IMR-90 (cell line): ENCODE measurements at regions not wholly inside any gene's neighbourhood (a gene's known extent, or its start where the extent isn't known, plus 50 kb on each side); places are given as distances from the start of the nearest gene placed in this dataset.
A peak's percentile ranks its signal among the peaks of the same experiment; 100 is the strongest.

Source experiments
- ATAC-seq: fragments of 200-7000 bp; cut with Tn5 transposase; 2 replicates; pipeline ENCODE4 v1.9.1; 2020; ENCODE audit warnings: low read depth, mild to moderate bottlenecking, moderate library complexity
- BruUV-seq: library from RNA; stranded (reverse); fragments of 400-500 nt; replicated peaks from 2 replicates; lab custom pipeline; 2021; lab: Mats Ljungman, UMichigan
- CTCF ChIA-PET: fragments of 300-600 bp; formaldehyde crosslinking; extraction: SDS; loops from one replicate; lab custom pipeline; 2021; ENCODE audit warnings: antibody characterized with exemption; lab: Yijun Ruan, JAX
- POLR2A ChIA-PET: fragments of 300-600 bp; sonication (Branson Sonifier 250); formaldehyde crosslinking; loops from one replicate; lab custom pipeline; 2022; ENCODE audit warnings: antibody characterized with exemption; ENCODE audit not compliant: unreplicated experiment; lab: Charles Lee
- DNase-seq: peaks from one replicate; pipeline ENCODE4 v3.0.0; 2013
- H2AFZ ChIP-seq: replicated peaks from 2 replicates; pipeline ENCODE3; 2013; ENCODE audit warnings: low read length, mild to moderate bottlenecking; ENCODE audit not compliant: poor library complexity
- H2AK5ac ChIP-seq: 2 replicates; pipeline ENCODE4 v1.6.1; 2013; ENCODE audit warnings: low read depth, low read length, inconsistent platforms
- H2AK9ac ChIP-seq: replicated peaks from 2 replicates; pipeline ENCODE3; 2013; ENCODE audit warnings: mild to moderate bottlenecking, low read depth, low read length, moderate library complexity; ENCODE audit not compliant: poor library complexity
- H2BK120ac ChIP-seq: 2 replicates; pipeline ENCODE4 v1.6.1; 2013; ENCODE audit warnings: low read depth, low read length, inconsistent platforms
- H2BK15ac ChIP-seq: 3 replicates; pipeline ENCODE4 v1.6.1; 2013; ENCODE audit warnings: low read depth, low read length, inconsistent platforms
- H2BK20ac ChIP-seq: 2 replicates; pipeline ENCODE4 v1.6.1; 2013; ENCODE audit warnings: low read depth, mild to moderate bottlenecking, inconsistent platforms, low read length, moderate library complexity
- H2BK5ac ChIP-seq: 2 replicates; pipeline ENCODE4 v1.6.1; 2013; ENCODE audit warnings: mild to moderate bottlenecking, low read depth, low read length, inconsistent platforms; ENCODE audit not compliant: poor library complexity, severe bottlenecking
- H3K14ac ChIP-seq: replicated peaks from 2 replicates; pipeline ENCODE4 v1.6.1; 2013; ENCODE audit warnings: low read depth, low read length, inconsistent platforms
- H3K18ac ChIP-seq: 2 replicates; pipeline ENCODE4 v1.6.1; 2013; ENCODE audit warnings: low read depth, low read length, control low read depth
- H3K23ac ChIP-seq: 2 replicates; pipeline ENCODE4 v1.6.1; 2013; ENCODE audit warnings: low read depth, low read length, inconsistent platforms
- H3K27ac ChIP-seq: 2 replicates; pipeline ENCODE4 v1.5.1; 2013; ENCODE audit warnings: mild to moderate bottlenecking, control low read depth, low read length; ENCODE audit not compliant: insufficient read depth
- H3K27me3 ChIP-seq: 2 replicates; pipeline ENCODE4 v1.6.1; 2013; ENCODE audit warnings: low read length; ENCODE audit not compliant: control insufficient read depth, insufficient read depth
- H3K36me3 ChIP-seq: 2 replicates; pipeline ENCODE4 v1.6.1; 2013; ENCODE audit warnings: low read length, mixed read lengths; ENCODE audit not compliant: control insufficient read depth, insufficient read depth
- H3K4ac ChIP-seq: 2 replicates; pipeline ENCODE4 v1.6.1; 2013; ENCODE audit warnings: low read depth, low read length, inconsistent platforms
- H3K4me1 ChIP-seq: 2 replicates; pipeline ENCODE4 v1.6.1; 2013; ENCODE audit warnings: low read length, mixed read lengths; ENCODE audit not compliant: control insufficient read depth, insufficient read depth
- H3K4me2 ChIP-seq: 2 replicates; pipeline ENCODE4 v1.6.1; 2013; ENCODE audit warnings: low read depth, mild to moderate bottlenecking, control low read depth, low read length, moderate library complexity
- H3K4me3 ChIP-seq: 2 replicates; pipeline ENCODE4 v1.5.1; 2013; ENCODE audit warnings: low read depth, mild to moderate bottlenecking, control low read depth, low read length, moderate library complexity; ENCODE audit not compliant: insufficient read depth
- H3K56ac ChIP-seq: 2 replicates; pipeline ENCODE4 v1.6.1; 2013; ENCODE audit warnings: low read length, inconsistent platforms; ENCODE audit not compliant: insufficient read depth; ENCODE audit errors: extremely low read depth
- H3K79me1 ChIP-seq, 2 experiments: 2 replicates each; pipeline ENCODE4 v1.6.1; 2013; ENCODE audit warnings: low read length in 2 of 2, inconsistent platforms in 1 of 2, low read depth in 1 of 2
- H3K9ac ChIP-seq: 2 replicates; pipeline ENCODE4 v1.6.1; 2013; ENCODE audit warnings: low read depth, low read length, control low read depth
- H3K9me1 ChIP-seq: 2 replicates; pipeline ENCODE4 v1.6.1; 2013; ENCODE audit warnings: low read length, inconsistent platforms; ENCODE audit not compliant: insufficient read depth
- H3K9me3 ChIP-seq: 2 replicates; pipeline ENCODE4 v1.6.1; 2013; ENCODE audit warnings: low read length; ENCODE audit not compliant: control insufficient read depth, insufficient read depth
- H4K20me1 ChIP-seq: 2 replicates; pipeline ENCODE4 v1.6.1; 2013; ENCODE audit warnings: low read length, inconsistent platforms; ENCODE audit not compliant: insufficient read depth
- H4K5ac ChIP-seq: 2 replicates; pipeline ENCODE4 v1.6.1; 2013; ENCODE audit warnings: mild to moderate bottlenecking, low read depth, low read length, control low read depth
- H4K8ac ChIP-seq, 2 experiments: 2 replicates each; pipeline ENCODE4 v1.6.1; 2013; ENCODE audit warnings: low read depth in 2 of 2, low read length in 2 of 2, control low read depth in 1 of 2, inconsistent platforms in 1 of 2
- H4K91ac ChIP-seq: 2 replicates; pipeline ENCODE4 v1.6.1; 2013; ENCODE audit warnings: low read depth, low read length, inconsistent platforms; ENCODE audit not compliant: insufficient read depth
- CEBPB ChIP-seq: IDR thresholded peaks from 2 replicates; pipeline ENCODE4 v1.6.1; 2012; ENCODE audit warnings: low read depth, low read length, improper control_type of control experiment
- CHD1 ChIP-seq: IDR thresholded peaks from 2 replicates; pipeline ENCODE4 v1.6.1; 2012; ENCODE audit warnings: low read depth, low read length, improper control_type of control experiment
- MAZ ChIP-seq: IDR thresholded peaks from 2 replicates; pipeline ENCODE4 v1.6.1; 2012; ENCODE audit warnings: low read depth, mild to moderate bottlenecking, low read length, improper control_type of control experiment, moderate library complexity, borderline replicate concordance
- RCOR1 ChIP-seq: IDR thresholded peaks from 2 replicates; pipeline ENCODE4 v1.6.1; 2012; ENCODE audit warnings: mild to moderate bottlenecking, low read length, improper control_type of control experiment; ENCODE audit not compliant: insufficient replicate concordance
- WGBS, 2 experiments: methylation state at CpG; one replicate each; pipeline versions ENCODE4 v1.1.5 to v1.1.7; 2013; ENCODE audit warnings: missing lambda C conversion rate in 2 of 2; ENCODE audit not compliant: insufficient read length in 1 of 2; ENCODE audit errors: extremely low coverage in 2 of 2; 5-methylcytosine and 5-hydroxymethylcytosine counted together
- dilution Hi-C: fragments of 300-500 bp; cut with HindIII; formaldehyde crosslinking; loops from one replicate; pipeline ENCODE4 v1.14.3; 2018; ENCODE audit warnings: low sequenced_read_pairs; ENCODE audit not compliant: unreplicated experiment
- in situ Hi-C: fragments of 300-500 bp; cut with MboI; formaldehyde crosslinking; loops from 3 replicates; pipeline ENCODE4 v1.14.3; 2019; ENCODE audit warnings: low sequenced_read_pairs, inconsistent platforms, mixed read lengths
- intact Hi-C: fragments of 100-400 bp; cut with micrococcal nuclease; formaldehyde crosslinking; loops from 2 replicates; pipeline ENCODE4 v1.10.0; 2022

DNA sequence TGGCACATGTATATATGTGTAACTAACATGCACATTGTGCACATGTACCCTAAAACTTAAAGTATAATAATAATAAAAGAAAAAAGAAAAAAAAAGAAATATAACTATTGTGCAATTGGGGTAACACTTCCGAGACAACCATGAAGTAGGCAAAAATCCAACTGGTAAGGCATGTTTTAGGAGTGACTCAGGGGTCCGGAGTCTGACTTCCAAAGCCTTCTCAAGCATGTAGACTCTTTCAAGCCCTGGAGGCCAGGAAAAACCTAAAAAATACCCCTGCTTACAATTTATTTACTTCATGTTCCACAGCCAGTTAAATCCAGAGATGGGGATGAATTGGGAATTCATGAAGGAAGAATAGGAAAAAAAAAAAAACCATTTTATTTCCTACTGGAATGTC, 161.3 kb upstream of the PHACTR1 start:
- BruUV-seq: no TSS peak
- Histone ChIP-seq H3K79me1 (no peaks in the 10 kb centered on the region), H3K14ac (no peak overlapping the region), H2AK5ac (no peak overlapping the region), H2BK15ac (no peak overlapping the region), H3K9ac (no peak overlapping the region), H3K9me1 (no peaks in the 10 kb centered on the region), H4K20me1 (no peaks in the 10 kb centered on the region), H3K36me3 (no peaks in the 10 kb centered on the region), H2AFZ (no peak overlapping the region), H3K23ac (no peak overlapping the region), H3K4ac (no peak overlapping the region), H3K9me3 (peaks cover 7% of the 10 kb centered on the region), H3K56ac (no peak overlapping the region), H2BK120ac (no peak overlapping the region), H3K4me2 (no peak overlapping the region), H3K27ac (no peak overlapping the region), H2BK20ac (no peak overlapping the region), H4K5ac (no peak overlapping the region), H3K18ac (no peak overlapping the region), H4K8ac (no peak overlapping the region), H2BK5ac (no peak overlapping the region), H3K4me1 (no peaks in the 10 kb centered on the region), H2AK9ac (no peak overlapping the region), H3K27me3 (no peaks in the 10 kb centered on the region; the same call in 1 of the 2 replicates), H3K4me3 (no peak overlapping the region), H4K91ac (no peak overlapping the region)
- intact Hi-C loops (no loop called here), dilution Hi-C loops (no loop called here), in situ Hi-C loops (no loop called here)
- ChIA-PET CTCF (no interaction called here), POLR2A (no interaction called here)
- DNase-seq (peak; percentile 61), ATAC-seq (no peak)
- TF ChIP-seq RCOR1: no peak
- TF ChIP-seq MAZ: no peak
- no peak for TF ChIP-seq CHD1
- peak; percentile 86 for TF ChIP-seq CEBPB
- WGBS, 2 experiments: no CpG with 5 or more reads among the region's 2 CpGs
